ENCODE measurements at regions not wholly inside any gene's neighbourhood (a gene's known extent, or its start where the extent isn't known, plus 50 kb on each side); places are given as distances from the start of the nearest gene placed in this dataset.
"Not testable (repeated sequence)": the region's sequence is repeated elsewhere in the genome, so short reads cannot be mapped to it uniquely, and the experiment has no call there.

DNA sequence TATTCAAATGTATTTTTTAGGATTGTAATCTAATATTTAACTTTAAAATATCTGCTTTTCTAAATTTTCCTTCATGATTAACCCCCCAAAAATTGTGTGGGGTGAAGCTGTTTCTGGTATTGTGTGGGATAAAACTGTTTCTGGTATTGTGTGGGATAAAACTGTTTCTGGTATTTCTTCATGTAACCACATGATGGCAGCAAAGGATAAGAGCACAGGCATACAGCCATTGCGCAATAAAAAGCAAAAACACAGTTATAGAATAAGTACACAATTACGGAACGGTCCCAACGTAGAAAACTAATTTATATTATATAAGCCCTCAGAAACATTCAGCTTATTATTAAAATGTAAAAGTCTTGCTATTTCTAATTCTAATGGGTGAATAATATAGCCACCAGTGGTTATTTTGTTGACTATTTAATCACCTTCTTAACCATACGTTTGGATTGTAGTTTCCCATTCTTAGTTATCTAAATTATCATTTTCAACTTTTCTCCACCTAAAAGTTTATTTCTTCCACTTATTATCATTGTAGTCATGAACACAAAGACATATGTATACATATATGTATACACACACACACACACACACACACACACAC, 333.9 kb upstream of the FSTL5 start:
- Histone ChIP-seq H3K4me1 (ENCODE audit: control insufficient read depth, insufficient read depth, low read length) (no peaks in the 10 kb centered on the region), H3K36me3 (ENCODE audit: control insufficient read depth, insufficient read depth, low read length) (no peaks in the 10 kb centered on the region), H3K4me3 (ENCODE audit: low read depth, low read length) (no peak overlapping the region), H3K27me3 (ENCODE audit: control insufficient read depth, insufficient read depth, low read length) (no peaks in the 10 kb centered on the region), H3K9ac (ENCODE audit: low read depth, low read length) (no peak overlapping the region), H3K9me3 (ENCODE audit: control insufficient read depth, insufficient read depth, low read length) (no peaks in the 10 kb centered on the region), H3K27ac (ENCODE audit: low read depth, low read length) (no peak overlapping the region)

DNA sequence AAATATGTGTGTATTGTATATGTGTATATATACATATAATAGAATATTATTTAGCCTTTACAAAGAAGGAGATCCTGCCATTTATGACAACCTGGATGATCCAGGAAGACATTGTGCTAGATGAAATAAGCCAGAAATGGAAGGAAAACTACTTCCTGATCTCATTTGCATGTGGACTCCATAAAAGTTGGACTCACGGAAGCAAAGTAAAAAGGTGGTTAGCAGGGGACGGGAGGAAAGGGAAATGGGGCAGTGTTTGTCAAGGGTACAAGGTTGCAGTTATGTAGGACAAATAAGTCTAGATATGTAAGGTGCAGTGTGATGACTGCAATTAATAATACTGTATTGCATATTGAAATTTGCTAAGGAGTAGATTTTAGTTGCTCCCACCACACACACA, 331.1 kb upstream of the FSTL5 start:
- no peak overlapping the region for H3K27ac ChIP-seq (ENCODE audit: low read depth, low read length)
- H3K4me1 ChIP-seq (ENCODE audit: control insufficient read depth, insufficient read depth, low read length): no peaks in the 10 kb centered on the region

DNA sequence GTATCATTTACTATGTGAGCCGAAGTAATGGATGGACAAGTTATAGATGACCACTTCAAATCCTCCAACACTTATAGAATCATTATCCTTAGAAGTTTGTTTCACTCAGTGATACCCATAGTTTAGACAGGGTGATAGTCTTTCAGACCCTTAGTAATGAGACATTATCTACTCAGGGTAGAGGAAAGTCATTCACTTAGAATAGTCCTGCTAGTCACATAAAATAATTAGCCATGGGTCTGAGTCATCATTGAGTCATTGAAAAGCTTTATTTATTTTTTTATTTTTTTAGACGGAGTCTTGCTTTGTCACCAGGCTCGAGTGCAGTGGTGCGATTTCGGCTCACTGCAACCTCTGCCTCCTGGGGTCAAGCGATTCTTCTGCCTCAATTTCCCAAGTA, 321.7 kb upstream of the FSTL5 start:
- H3K36me3 ChIP-seq (ENCODE audit: control insufficient read depth, insufficient read depth, low read length): no peaks in the 10 kb centered on the region
- H3K27ac ChIP-seq (ENCODE audit: low read depth, low read length): no peak overlapping the region
- no peak overlapping the region for H3K4me3 ChIP-seq (ENCODE audit: low read depth, low read length)
- H3K9ac ChIP-seq (ENCODE audit: low read depth, low read length): no peak overlapping the region
- H3K4me1 ChIP-seq (ENCODE audit: control insufficient read depth, insufficient read depth, low read length): no peaks in the 10 kb centered on the region
- H3K9me3 ChIP-seq (ENCODE audit: control insufficient read depth, insufficient read depth, low read length): peaks cover 6% of the 10 kb centered on the region
- H3K27me3 ChIP-seq (ENCODE audit: control insufficient read depth, insufficient read depth, low read length): no peaks in the 10 kb centered on the region

More for the DNA sequence above, 331.1 kb upstream of the FSTL5 start:
- no peaks in the 10 kb centered on the region for H3K36me3 ChIP-seq (ENCODE audit: control insufficient read depth, insufficient read depth, low read length)
- no peak overlapping the region for H3K9ac ChIP-seq (ENCODE audit: low read depth, low read length)
- no peaks in the 10 kb centered on the region for H3K27me3 ChIP-seq (ENCODE audit: control insufficient read depth, insufficient read depth, low read length)
- H3K4me3 ChIP-seq (ENCODE audit: low read depth, low read length): no peak overlapping the region
- H3K9me3 ChIP-seq (ENCODE audit: control insufficient read depth, insufficient read depth, low read length): peaks cover 11% of the 10 kb centered on the region

DNA sequence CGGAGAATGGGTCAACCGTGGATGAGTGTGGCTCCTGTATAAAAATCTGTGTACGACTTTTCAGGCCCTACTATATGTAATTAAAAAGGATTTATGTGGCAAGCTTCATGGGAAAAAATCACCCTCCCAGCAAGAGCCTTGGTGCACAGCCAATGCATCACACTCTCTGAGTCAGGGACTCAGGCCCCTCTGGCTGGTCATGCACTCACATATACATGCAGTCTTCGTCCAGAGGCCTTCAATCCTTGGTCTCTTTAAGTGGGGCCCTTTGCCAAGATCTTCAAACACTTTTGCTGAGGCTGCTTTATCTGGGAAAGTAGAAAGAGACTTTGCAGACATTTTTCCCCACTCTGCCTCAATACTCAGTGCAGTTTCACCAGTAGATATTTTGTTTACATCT, 311.4 kb upstream of the FSTL5 start:
- Histone ChIP-seq H3K4me3 (ENCODE audit: low read depth, low read length) (no peak overlapping the region), H3K27ac (ENCODE audit: low read depth, low read length) (no peak overlapping the region), H3K36me3 (ENCODE audit: control insufficient read depth, insufficient read depth, low read length) (no peaks in the 10 kb centered on the region)

DNA sequence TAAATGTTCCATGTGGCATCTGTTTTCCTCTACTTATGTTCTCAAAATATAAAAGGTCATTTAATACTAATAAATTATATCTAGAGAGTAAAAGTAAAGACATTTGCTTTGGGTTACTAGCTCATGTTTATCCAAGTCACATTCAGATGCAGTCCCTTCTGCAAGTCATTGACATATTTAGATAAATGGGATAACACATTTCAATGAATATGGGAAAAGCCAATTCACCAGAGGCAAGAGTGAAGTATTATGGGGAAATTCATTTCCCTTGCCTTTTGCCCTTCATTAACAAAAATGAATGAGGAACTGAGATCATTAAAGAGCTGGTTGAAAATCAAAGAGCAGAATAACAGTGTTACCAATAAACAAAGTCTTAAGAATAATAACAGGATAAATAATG, 306.2 kb upstream of the FSTL5 start:
- H3K27ac ChIP-seq (ENCODE audit: low read depth, low read length): no peak overlapping the region
- no peak overlapping the region for H3K4me3 ChIP-seq (ENCODE audit: low read depth, low read length)
- no peaks in the 10 kb centered on the region for H3K9me3 ChIP-seq (ENCODE audit: control insufficient read depth, insufficient read depth, low read length)
- H3K36me3 ChIP-seq (ENCODE audit: control insufficient read depth, insufficient read depth, low read length): no peaks in the 10 kb centered on the region
- no peaks in the 10 kb centered on the region for H3K27me3 ChIP-seq (ENCODE audit: control insufficient read depth, insufficient read depth, low read length)
- no peaks in the 10 kb centered on the region for H3K4me1 ChIP-seq (ENCODE audit: control insufficient read depth, insufficient read depth, low read length)
- H3K9ac ChIP-seq (ENCODE audit: low read depth, low read length): no peak overlapping the region

More for the DNA sequence above, 311.4 kb upstream of the FSTL5 start:
- H3K9ac ChIP-seq (ENCODE audit: low read depth, low read length): no peak overlapping the region
- H3K9me3 ChIP-seq (ENCODE audit: control insufficient read depth, insufficient read depth, low read length): no peaks in the 10 kb centered on the region
- H3K27me3 ChIP-seq (ENCODE audit: control insufficient read depth, insufficient read depth, low read length): no peaks in the 10 kb centered on the region
- H3K4me1 ChIP-seq (ENCODE audit: control insufficient read depth, insufficient read depth, low read length): no peaks in the 10 kb centered on the region

DNA sequence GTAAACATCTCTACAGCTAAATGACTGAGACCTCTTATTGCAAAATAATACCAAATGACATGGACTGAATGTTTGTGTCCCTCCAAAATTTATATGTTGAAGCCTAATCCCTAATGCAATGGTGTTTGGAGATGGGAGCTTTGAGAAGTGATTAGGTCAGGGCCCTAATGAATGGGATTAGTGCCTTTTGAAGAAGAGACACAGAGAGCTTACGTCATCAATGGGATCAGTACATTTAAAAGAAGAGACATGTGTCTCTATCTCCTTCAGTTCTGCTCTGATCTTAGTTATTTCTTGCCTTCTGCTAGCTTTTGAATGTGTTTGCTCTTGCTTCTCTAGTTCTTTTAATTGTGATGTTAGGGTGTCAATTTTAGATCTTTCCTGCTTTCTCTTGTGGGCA, 301.6 kb upstream of the FSTL5 start:
- not testable (repeated sequence) for H3K4me1 ChIP-seq (ENCODE audit: control insufficient read depth, insufficient read depth, low read length); H3K27ac ChIP-seq (ENCODE audit: low read depth, low read length); H3K9me3 ChIP-seq (ENCODE audit: control insufficient read depth, insufficient read depth, low read length); H3K4me3 ChIP-seq (ENCODE audit: low read depth, low read length); H3K9ac ChIP-seq (ENCODE audit: low read depth, low read length); H3K36me3 ChIP-seq (ENCODE audit: control insufficient read depth, insufficient read depth, low read length); H3K27me3 ChIP-seq (ENCODE audit: control insufficient read depth, insufficient read depth, low read length)

DNA sequence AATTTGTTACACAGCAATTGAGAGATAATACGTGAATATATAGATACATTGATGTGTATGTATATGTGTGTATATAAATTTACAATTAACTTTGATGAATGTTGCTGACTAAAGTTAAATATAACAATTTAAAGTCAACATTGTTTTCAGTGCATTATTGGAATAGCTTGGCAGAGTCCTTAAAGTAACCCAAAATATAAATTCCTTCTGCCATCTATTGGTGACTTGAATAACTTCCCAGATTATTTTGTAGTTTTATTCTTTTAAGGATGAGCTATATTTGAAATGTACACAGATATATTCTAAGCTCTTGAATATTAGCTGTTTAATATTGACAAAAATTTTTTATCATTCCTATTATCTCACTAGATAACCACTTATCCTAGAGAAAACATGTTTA, 298.2 kb upstream of the FSTL5 start:
- Histone ChIP-seq H3K4me1 (ENCODE audit: control insufficient read depth, insufficient read depth, low read length) (no peaks in the 10 kb centered on the region), H3K4me3 (ENCODE audit: low read depth, low read length) (no peak overlapping the region), H3K9ac (ENCODE audit: low read depth, low read length) (no peak overlapping the region), H3K27ac (ENCODE audit: low read depth, low read length) (no peak overlapping the region), H3K36me3 (ENCODE audit: control insufficient read depth, insufficient read depth, low read length) (no peaks in the 10 kb centered on the region), H3K27me3 (ENCODE audit: control insufficient read depth, insufficient read depth, low read length) (no peaks in the 10 kb centered on the region), H3K9me3 (ENCODE audit: control insufficient read depth, insufficient read depth, low read length) (no peaks in the 10 kb centered on the region)

DNA sequence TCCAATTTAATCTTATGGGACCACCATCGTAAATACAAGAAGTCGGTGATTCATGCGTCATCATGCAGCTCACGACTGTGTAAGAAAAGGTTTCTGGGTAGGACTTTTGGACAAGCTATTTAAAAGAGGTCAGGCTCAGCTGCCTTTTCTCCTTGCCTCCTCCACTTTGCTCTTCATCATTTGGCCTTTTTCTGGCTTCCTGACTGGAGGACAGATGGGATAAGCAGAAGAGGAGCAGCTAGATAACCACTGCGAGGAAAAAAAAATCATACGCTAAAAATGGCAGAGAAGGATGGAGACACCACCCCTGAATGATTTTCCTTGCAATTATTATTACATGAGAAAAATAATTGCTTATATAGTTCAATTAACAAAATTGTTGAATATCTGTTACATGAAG, 294.3 kb upstream of the FSTL5 start:
- Histone ChIP-seq H3K36me3 (ENCODE audit: control insufficient read depth, insufficient read depth, low read length) (no peaks in the 10 kb centered on the region), H3K4me1 (ENCODE audit: control insufficient read depth, insufficient read depth, low read length) (no peaks in the 10 kb centered on the region), H3K9ac (ENCODE audit: low read depth, low read length) (no peak overlapping the region)

DNA sequence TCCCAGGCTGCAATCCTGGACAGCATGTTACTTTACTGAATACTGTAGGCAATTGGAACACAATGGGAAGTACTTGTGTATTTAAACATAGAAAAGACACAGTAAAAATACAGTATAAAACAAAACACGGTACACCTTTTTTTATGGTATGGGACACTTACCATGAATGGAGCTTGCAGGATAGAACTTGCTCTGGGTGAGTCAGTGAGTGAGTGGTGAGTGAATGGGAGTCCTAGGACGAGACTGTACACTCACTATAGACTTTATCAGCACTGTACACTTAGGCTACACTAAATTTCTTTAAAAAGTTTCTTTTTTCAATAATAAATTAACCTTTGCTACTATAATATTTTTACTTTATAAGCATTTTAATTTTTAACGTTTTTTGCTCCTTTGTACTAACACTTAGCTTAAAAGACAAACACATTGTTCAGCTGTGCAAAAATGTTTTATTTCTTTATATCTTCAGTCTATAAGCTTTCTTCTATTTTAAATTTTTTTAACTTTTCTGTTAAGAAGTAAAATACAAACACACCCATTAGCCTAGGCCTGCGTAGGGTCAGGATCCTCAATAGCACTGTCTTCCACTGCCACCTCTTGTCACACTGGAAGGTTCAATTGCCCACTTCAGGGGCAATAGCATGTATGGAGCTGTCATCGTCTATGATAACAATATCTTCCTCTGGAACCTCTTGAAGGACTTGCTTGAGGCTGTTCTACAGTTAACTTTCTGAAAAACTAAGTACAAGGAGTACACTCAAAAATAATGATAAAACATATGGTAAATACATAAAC, 293.5 kb upstream of the FSTL5 start:
- Histone ChIP-seq H3K27ac (ENCODE audit: low read depth, low read length) (no peak overlapping the region), H3K36me3 (ENCODE audit: control insufficient read depth, insufficient read depth, low read length) (no peaks in the 10 kb centered on the region), H3K4me1 (ENCODE audit: control insufficient read depth, insufficient read depth, low read length) (no peaks in the 10 kb centered on the region), H3K9ac (ENCODE audit: low read depth, low read length) (no peak overlapping the region), H3K4me3 (ENCODE audit: low read depth, low read length) (no peak overlapping the region), H3K27me3 (ENCODE audit: control insufficient read depth, insufficient read depth, low read length) (no peaks in the 10 kb centered on the region), H3K9me3 (ENCODE audit: control insufficient read depth, insufficient read depth, low read length) (no peaks in the 10 kb centered on the region)

More for the DNA sequence above, 294.3 kb upstream of the FSTL5 start:
- Histone ChIP-seq H3K9me3 (ENCODE audit: control insufficient read depth, insufficient read depth, low read length) (no peaks in the 10 kb centered on the region), H3K27me3 (ENCODE audit: control insufficient read depth, insufficient read depth, low read length) (no peaks in the 10 kb centered on the region), H3K4me3 (ENCODE audit: low read depth, low read length) (no peak overlapping the region), H3K27ac (ENCODE audit: low read depth, low read length) (no peak overlapping the region)

DNA sequence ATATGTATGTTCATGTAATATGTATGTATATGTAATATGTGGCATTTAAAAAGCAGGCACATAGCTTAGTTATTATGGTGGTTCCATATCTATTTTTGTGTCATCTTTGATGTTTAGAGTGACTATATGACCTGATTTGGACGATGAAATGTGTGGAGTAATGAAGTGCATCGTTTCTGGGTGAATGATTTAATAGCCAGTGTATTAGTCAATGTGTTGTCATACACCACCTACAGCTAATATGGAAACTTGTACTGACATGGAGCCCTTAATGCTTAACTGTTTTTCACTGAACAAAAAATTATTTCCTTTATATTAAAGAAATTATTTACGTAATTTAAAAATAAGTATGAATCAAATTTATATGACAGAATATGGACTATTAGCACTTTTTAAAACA, 292.3 kb upstream of the FSTL5 start:
- no peak overlapping the region for H3K4me3 ChIP-seq (ENCODE audit: low read depth, low read length)
- H3K9me3 ChIP-seq (ENCODE audit: control insufficient read depth, insufficient read depth, low read length): no peaks in the 10 kb centered on the region
- H3K27me3 ChIP-seq (ENCODE audit: control insufficient read depth, insufficient read depth, low read length): no peaks in the 10 kb centered on the region
- H3K4me1 ChIP-seq (ENCODE audit: control insufficient read depth, insufficient read depth, low read length): no peaks in the 10 kb centered on the region
- no peak overlapping the region for H3K27ac ChIP-seq (ENCODE audit: low read depth, low read length)
- no peaks in the 10 kb centered on the region for H3K36me3 ChIP-seq (ENCODE audit: control insufficient read depth, insufficient read depth, low read length)
- no peak overlapping the region for H3K9ac ChIP-seq (ENCODE audit: low read depth, low read length)

DNA sequence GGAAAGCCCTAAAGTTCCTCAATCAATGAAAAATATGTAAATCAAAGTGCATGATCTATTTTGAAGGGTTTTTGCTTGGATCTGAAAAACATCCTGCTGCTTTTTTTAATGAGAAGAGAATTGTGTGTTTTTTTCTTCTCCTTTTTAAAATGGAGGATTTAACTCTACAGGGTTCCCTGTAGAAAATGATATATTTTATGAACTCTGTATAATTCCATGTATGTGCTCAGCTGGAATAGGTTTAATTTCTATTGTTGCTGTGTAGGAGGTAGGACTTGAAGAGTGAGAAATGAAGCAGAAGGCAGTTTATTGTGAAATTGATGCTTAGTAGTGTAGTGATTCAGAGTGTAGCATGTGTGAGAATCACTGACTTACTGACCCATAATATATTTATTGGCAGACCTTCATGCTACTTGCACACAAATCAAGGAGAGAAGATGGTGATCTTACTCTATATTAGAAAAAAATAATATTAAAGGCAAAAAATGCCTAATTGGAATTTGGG, 286.8 kb upstream of the FSTL5 start:
- H3K27ac ChIP-seq (ENCODE audit: low read depth, low read length): no peak overlapping the region
- H3K9ac ChIP-seq (ENCODE audit: low read depth, low read length): no peak overlapping the region
- H3K9me3 ChIP-seq (ENCODE audit: control insufficient read depth, insufficient read depth, low read length): no peaks in the 10 kb centered on the region
- no peak overlapping the region for H3K4me3 ChIP-seq (ENCODE audit: low read depth, low read length)
- H3K27me3 ChIP-seq (ENCODE audit: control insufficient read depth, insufficient read depth, low read length): no peaks in the 10 kb centered on the region
- no peaks in the 10 kb centered on the region for H3K4me1 ChIP-seq (ENCODE audit: control insufficient read depth, insufficient read depth, low read length)
- H3K36me3 ChIP-seq (ENCODE audit: control insufficient read depth, insufficient read depth, low read length): no peaks in the 10 kb centered on the region

Data from HUES48 (cell line).